ENCODE measurements at regions not wholly inside any gene's neighbourhood (a gene's known extent, or its start where the extent isn't known, plus 50 kb on each side); places are given as distances from the start of the nearest gene placed in this dataset.

- DNase-seq (ENCODE audit: low spot score): no peak
Measured at GRCh38 chr10:125337510-125337909, 177.1 kb upstream of the CTBP2 start.

- no peak for DNase-seq (ENCODE audit: low spot score)
Measured at GRCh38 chr10:125334545-125334944, 174.2 kb upstream of the CTBP2 start.

GRCh38 chr10:125333769-125334168 is 173.4 kb upstream of the CTBP2 start:
- no peak for DNase-seq (ENCODE audit: low spot score)

GRCh38 chr10:125333209-125333591 is 172.8 kb upstream of the CTBP2 start:
- DNase-seq (ENCODE audit: low spot score): no peak

GRCh38 chr10:125332548-125333208 is 172.3 kb upstream of the CTBP2 start:
- DNase-seq (ENCODE audit: low spot score): no peak

GRCh38 chr10:125331056-125331455 is 170.7 kb upstream of the CTBP2 start:
- no peak for DNase-seq (ENCODE audit: low spot score)

- no peak for DNase-seq (ENCODE audit: low spot score)
Measured at GRCh38 chr10:125329056-125329455, 168.7 kb upstream of the CTBP2 start.

- no peak for DNase-seq (ENCODE audit: low spot score)
Measured at GRCh38 chr10:125325326-125325725, 165.0 kb upstream of the CTBP2 start.

GRCh38 chr10:125316436-125316835 is 156.1 kb upstream of the CTBP2 start:
- no peak for DNase-seq (ENCODE audit: low spot score)

- no peak for DNase-seq (ENCODE audit: low spot score)
Measured at GRCh38 chr10:125300937-125301336, 140.6 kb upstream of the CTBP2 start.

GRCh38 chr10:125299461-125299860 is 139.1 kb upstream of the CTBP2 start:
- no peak for DNase-seq (ENCODE audit: low spot score)

GRCh38 chr10:125296598-125296997 is 136.2 kb upstream of the CTBP2 start:
- DNase-seq (ENCODE audit: low spot score): no peak

- DNase-seq (ENCODE audit: low spot score): no peak
Measured at GRCh38 chr10:125294109-125294508, 133.7 kb upstream of the CTBP2 start.

- no peak for DNase-seq (ENCODE audit: low spot score)
Measured at GRCh38 chr10:125291836-125292235, 131.5 kb upstream of the CTBP2 start.

- no peak for DNase-seq (ENCODE audit: low spot score)
Measured at GRCh38 chr10:125289461-125289860, 129.1 kb upstream of the CTBP2 start.

GRCh38 chr10:125284875-125285597 is 124.7 kb upstream of the CTBP2 start:
- DNase-seq (ENCODE audit: low spot score): no peak

GRCh38 chr10:125283836-125284614 is 123.7 kb upstream of the CTBP2 start:
- DNase-seq (ENCODE audit: low spot score): no peak

GRCh38 chr10:125283191-125283835 is 123.0 kb upstream of the CTBP2 start:
- DNase-seq (ENCODE audit: low spot score): peak; percentile 40

GRCh38 chr10:125281091-125281490 is 120.7 kb upstream of the CTBP2 start:
- no peak for DNase-seq (ENCODE audit: low spot score)

GRCh38 chr10:125276133-125276532 is 115.8 kb upstream of the CTBP2 start:
- DNase-seq (ENCODE audit: low spot score): no peak

GRCh38 chr10:125274961-125275360 is 114.6 kb upstream of the CTBP2 start:
- no peak for DNase-seq (ENCODE audit: low spot score)

- DNase-seq (ENCODE audit: low spot score): no peak
Measured at GRCh38 chr10:125273023-125273422, 112.7 kb upstream of the CTBP2 start.

GRCh38 chr10:125269716-125270115 is 109.4 kb upstream of the CTBP2 start:
- DNase-seq (ENCODE audit: low spot score): no peak
